ENCODE measurements at regions not wholly inside any gene's neighbourhood (a gene's known extent, or its start where the extent isn't known, plus 50 kb on each side); places are given as distances from the start of the nearest gene placed in this dataset.
"Not testable (repeated sequence)": the region's sequence is repeated elsewhere in the genome, so short reads cannot be mapped to it uniquely, and the experiment has no call there.

- TF ChIP-seq, protein P1, sequence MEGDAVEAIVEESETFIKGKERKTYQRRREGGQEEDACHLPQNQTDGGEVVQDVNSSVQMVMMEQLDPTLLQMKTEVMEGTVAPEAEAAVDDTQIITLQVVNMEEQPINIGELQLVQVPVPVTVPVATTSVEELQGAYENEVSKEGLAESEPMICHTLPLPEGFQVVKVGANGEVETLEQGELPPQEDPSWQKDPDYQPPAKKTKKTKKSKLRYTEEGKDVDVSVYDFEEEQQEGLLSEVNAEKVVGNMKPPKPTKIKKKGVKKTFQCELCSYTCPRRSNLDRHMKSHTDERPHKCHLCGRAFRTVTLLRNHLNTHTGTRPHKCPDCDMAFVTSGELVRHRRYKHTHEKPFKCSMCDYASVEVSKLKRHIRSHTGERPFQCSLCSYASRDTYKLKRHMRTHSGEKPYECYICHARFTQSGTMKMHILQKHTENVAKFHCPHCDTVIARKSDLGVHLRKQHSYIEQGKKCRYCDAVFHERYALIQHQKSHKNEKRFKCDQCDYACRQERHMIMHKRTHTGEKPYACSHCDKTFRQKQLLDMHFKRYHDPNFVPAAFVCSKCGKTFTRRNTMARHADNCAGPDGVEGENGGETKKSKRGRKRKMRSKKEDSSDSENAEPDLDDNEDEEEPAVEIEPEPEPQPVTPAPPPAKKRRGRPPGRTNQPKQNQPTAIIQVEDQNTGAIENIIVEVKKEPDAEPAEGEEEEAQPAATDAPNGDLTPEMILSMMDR (IDR thresholded peaks at IDR 0.05; ENCODE audit: low read depth, low read length), result no peak
- DNase-seq (ENCODE audit: low read depth in 2 of 2), result no peak
- H3K4me3 ChIP-seq (replicated peaks in 1 of 2; ENCODE audit: low read depth in 2 of 2, low read length in 2 of 2), result no peak overlapping the region
Observed at GRCh38 chr2:116180072-116180471, 1634.4 kb upstream of the DDX18 start.

DNA sequence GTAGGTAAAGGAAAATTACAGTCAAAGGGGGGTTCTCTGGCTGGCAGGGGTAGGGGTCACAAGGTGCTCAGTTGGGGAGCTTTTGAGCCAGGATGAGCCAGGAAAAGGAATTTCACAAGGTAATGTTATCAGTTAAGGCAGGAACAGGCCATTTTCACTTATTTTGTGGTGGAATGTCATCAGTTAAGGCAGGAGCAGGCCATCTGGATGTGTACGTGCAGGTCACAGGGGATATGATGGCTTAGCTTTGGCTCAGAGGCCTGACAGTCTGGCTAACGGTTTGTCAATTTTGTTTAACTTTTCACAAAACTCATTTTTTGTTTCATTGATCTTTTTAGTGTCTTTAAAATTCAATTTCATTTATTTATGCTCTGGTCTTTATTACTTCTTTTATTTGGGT lies 1623.8 kb upstream of the DDX18 start:
- H3K4me3 ChIP-seq (replicated peaks in 1 of 2; ENCODE audit: low read depth in 2 of 2, low read length in 2 of 2); DNase-seq (ENCODE audit: low read depth in 2 of 2): not testable (repeated sequence)

- DNase-seq (ENCODE audit: low read depth in 2 of 2), result no peak
- no peak overlapping the region for H3K4me3 ChIP-seq (replicated peaks in 1 of 2; ENCODE audit: low read depth in 2 of 2, low read length in 2 of 2)
- TF ChIP-seq, protein P1 (IDR thresholded peaks at IDR 0.05; ENCODE audit: low read depth, low read length), result no peak
Observed at GRCh38 chr2:116200086-116200485, 1614.4 kb upstream of the DDX18 start.

DNA sequence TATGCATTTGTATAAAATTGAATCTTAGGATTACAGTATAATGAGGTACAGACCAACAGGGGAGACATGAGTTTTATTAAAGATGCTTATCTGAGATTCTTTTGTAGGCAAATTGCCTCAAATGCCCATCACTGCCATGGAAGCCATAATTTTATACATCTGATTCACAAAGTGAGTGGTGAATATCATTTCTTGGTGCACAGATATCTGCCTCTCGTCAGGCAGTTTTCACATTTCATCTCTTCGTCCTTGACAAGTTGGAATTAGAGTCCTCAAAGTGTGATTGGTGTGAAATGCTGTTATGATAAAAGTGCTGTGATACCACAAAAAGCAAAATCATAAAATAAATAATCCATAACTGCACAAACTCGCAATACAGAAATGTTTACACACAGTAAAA lies 1602.8 kb upstream of the DDX18 start:
- TF ChIP-seq, protein P1 (IDR thresholded peaks at IDR 0.05; ENCODE audit: low read depth, low read length), result no peak
- no peak for DNase-seq (ENCODE audit: low read depth in 2 of 2)
- no peak overlapping the region for H3K4me3 ChIP-seq (replicated peaks in 1 of 2; ENCODE audit: low read depth in 2 of 2, low read length in 2 of 2)

DNA sequence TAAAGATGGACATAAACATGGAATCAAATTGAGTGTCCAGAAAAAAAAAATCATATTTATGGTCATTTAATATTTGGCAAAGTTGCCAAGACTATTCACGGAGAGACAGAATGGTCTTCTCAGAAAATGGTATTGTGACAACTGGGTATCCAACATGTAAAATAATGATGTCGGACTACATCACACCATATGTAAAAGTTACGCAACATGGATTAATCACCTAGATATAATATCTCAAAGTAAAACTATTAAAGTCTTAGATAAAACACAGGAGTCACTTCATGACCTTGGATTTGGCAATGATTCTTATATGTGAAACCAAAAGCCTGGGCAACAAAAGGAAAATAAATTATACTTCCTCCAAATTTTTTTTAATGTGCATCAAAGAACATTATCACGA lies 1591.7 kb upstream of the DDX18 start:
- DNase-seq (ENCODE audit: low read depth in 2 of 2), result no peak
- H3K4me3 ChIP-seq (replicated peaks in 1 of 2; ENCODE audit: low read depth in 2 of 2, low read length in 2 of 2), result no peak overlapping the region
- TF ChIP-seq, protein P1 (IDR thresholded peaks at IDR 0.05; ENCODE audit: low read depth, low read length), result no peak

- no peak for DNase-seq (ENCODE audit: low read depth in 2 of 2)
- TF ChIP-seq, protein P1 (IDR thresholded peaks at IDR 0.05; ENCODE audit: low read depth, low read length), result no peak
- H3K4me3 ChIP-seq (replicated peaks in 1 of 2; ENCODE audit: low read depth in 2 of 2, low read length in 2 of 2), result no peak overlapping the region
Observed at GRCh38 chr2:116223912-116224311, 1590.6 kb upstream of the DDX18 start.

- TF ChIP-seq, protein P1 (IDR thresholded peaks at IDR 0.05; ENCODE audit: low read depth, low read length), result no peak
- DNase-seq (ENCODE audit: low read depth in 2 of 2), result no peak
- no peak overlapping the region for H3K4me3 ChIP-seq (replicated peaks in 1 of 2; ENCODE audit: low read depth in 2 of 2, low read length in 2 of 2)
Observed at GRCh38 chr2:116224610-116225009, 1589.9 kb upstream of the DDX18 start.
